ENCODE measurements at regions not wholly inside any gene's neighbourhood (a gene's known extent, or its start where the extent isn't known, plus 50 kb on each side); places are given as distances from the start of the nearest gene placed in this dataset.
"Not testable (repeated sequence)": the region's sequence is repeated elsewhere in the genome, so short reads cannot be mapped to it uniquely, and the experiment has no call there.

DNA sequence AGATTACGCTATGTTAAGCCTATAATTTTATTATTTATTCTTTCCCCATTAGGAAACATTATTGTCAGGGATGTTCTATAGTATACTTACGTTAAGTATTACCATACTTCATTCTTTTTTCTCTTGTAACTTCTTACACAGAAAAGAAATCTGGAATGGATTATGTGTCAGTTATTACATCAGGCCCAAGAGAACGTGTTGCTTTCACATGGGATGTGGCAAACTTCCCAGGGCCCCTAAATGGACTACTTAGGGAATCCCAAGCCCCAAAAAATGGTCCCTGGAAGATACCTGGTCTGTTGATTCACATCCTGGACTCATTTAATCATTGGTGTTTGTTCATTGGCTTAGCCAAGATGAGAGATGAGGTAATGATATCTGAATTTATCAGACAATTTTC lies 249.8 kb downstream of the NRIP1 start:
- WGBS, 2 donors = 76 to 77% methylated on average over 3 of the region's 3 CpGs
- no peak for DNase-seq
- Histone ChIP-seq H3K27ac (no peak overlapping the region), H3K36me3 (no peaks in the 10 kb centered on the region), H3K9me3 (no peaks in the 10 kb centered on the region), H3K4me3 (no peak overlapping the region), H3K27me3 (no peaks in the 10 kb centered on the region), H3K4me1 (no peaks in the 10 kb centered on the region)
- TF ChIP-seq, protein P1, sequence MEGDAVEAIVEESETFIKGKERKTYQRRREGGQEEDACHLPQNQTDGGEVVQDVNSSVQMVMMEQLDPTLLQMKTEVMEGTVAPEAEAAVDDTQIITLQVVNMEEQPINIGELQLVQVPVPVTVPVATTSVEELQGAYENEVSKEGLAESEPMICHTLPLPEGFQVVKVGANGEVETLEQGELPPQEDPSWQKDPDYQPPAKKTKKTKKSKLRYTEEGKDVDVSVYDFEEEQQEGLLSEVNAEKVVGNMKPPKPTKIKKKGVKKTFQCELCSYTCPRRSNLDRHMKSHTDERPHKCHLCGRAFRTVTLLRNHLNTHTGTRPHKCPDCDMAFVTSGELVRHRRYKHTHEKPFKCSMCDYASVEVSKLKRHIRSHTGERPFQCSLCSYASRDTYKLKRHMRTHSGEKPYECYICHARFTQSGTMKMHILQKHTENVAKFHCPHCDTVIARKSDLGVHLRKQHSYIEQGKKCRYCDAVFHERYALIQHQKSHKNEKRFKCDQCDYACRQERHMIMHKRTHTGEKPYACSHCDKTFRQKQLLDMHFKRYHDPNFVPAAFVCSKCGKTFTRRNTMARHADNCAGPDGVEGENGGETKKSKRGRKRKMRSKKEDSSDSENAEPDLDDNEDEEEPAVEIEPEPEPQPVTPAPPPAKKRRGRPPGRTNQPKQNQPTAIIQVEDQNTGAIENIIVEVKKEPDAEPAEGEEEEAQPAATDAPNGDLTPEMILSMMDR (IDR thresholded peaks at IDR 0.05) = no peak
- ATAC-seq = no peak
- intact Hi-C loops (cut with DNase I) = no loop called here
- no peak for FAIRE-seq

DNA sequence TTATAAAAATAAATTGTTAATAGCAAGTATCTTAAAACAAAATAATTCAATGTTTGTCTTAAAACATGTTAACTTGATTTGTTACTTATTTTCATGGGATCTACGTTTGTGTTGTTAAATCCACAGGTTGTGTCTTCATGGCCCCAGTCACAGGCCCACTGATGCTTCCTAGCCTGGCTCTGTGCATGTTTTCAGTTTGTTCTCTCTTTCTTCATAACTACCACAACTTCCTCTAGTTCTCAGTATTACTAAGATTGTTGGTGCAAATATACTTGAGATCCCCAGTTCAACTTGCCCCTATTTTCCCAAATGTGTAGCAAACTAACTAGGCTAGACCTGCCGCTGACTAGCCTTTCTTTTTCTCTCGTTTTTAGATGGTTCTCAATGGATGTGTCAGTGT lies 250.5 kb downstream of the NRIP1 start:
- ATAC-seq = no peak
- no peak for DNase-seq
- intact Hi-C loops (cut with DNase I) = no loop called here
- Histone ChIP-seq H3K4me1 (no peaks in the 10 kb centered on the region), H3K27ac (no peak overlapping the region), H3K4me3 (no peak overlapping the region), H3K27me3 (no peaks in the 10 kb centered on the region), H3K9me3 (no peaks in the 10 kb centered on the region), H3K36me3 (no peaks in the 10 kb centered on the region)
- no peak for FAIRE-seq
- WGBS, 2 donors = 70 to 73% methylated on average over 3 of the region's 3 CpGs
- TF ChIP-seq, protein P1 (IDR thresholded peaks at IDR 0.05) = no peak

DNA sequence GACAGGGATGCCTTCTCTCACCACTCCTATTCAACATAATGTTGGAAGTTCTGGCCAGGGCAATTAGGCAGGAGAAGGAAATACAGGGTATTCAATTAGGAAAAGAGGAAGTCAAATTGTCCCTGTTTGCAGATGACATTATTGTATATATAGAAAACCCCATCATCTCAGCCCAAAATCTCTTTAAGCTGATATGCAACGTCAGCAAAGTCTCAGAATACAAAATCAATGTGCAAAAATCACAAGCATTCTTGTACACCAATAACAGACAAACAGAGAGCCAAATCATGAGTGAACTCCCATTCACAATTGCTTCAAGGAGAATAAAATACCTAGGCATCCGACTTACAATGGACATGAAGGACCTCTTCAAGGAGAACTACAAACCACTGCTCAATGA lies 258.1 kb upstream of the SAMSN1 start:
- H3K27me3 ChIP-seq; H3K27ac ChIP-seq; DNase-seq; H3K4me3 ChIP-seq; H3K9me3 ChIP-seq; H3K4me1 ChIP-seq; intact Hi-C loops (cut with DNase I); H3K36me3 ChIP-seq; ATAC-seq; FAIRE-seq: not testable (repeated sequence)
- WGBS, 2 donors = 46 to 60% methylated on average over 2 of the region's 2 CpGs

DNA sequence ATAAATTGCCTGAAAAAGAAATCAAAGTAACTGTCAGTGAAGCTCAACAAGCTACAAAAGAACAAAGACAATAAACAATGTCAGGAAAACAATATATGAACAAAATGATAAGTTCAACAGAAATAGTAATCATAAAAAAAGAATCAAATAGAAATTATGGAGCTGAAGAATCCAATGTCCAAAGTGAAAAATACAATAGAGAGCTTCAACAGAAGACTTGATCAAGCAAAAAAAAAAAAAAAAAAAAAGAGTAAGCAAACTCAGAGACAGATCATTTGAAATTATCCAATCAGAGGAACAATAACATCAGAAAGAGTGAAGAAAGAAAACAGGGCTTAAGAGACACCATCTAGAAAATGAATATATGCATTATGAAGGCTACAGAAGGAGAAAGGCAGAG lies 251.4 kb upstream of the SAMSN1 start:
- DNase-seq = no peak
- intact Hi-C loops (cut with DNase I) = no loop called here
- ATAC-seq = no peak
- TF ChIP-seq, protein P1 (IDR thresholded peaks at IDR 0.05) = no peak
- H3K4me3 ChIP-seq = no peak overlapping the region
- no peak for FAIRE-seq
- H3K36me3 ChIP-seq = no peaks in the 10 kb centered on the region
- H3K27ac ChIP-seq = no peak overlapping the region
- no peaks in the 10 kb centered on the region for H3K27me3 ChIP-seq
- H3K4me1 ChIP-seq = no peaks in the 10 kb centered on the region
- H3K9me3 ChIP-seq = peaks cover 0 to 4% (median 0%) of the 10 kb centered on the region in 4 donors

DNA sequence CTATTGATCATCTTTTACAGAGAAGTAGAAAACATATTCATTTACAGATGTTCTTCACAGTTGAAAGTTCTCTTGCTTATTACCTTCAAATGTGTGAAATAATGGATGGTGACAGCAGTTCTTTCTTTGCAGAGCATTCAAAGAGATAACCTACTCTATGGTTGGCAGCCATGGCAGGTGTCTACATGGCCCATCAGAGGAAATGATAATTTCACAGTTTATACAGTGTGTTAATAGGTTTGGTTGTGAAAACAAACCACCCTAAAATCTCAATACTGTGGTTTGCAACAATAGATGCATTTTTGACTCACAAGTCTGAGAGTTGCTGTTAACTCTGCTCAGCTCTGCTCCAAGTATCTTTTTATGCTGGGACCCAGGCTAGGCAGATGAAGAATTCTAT lies 241.2 kb upstream of the SAMSN1 start:
- FAIRE-seq = no peak
- intact Hi-C loops (cut with DNase I) = no loop called here
- no peak overlapping the region for H3K27ac ChIP-seq
- DNase-seq = no peak
- no peaks in the 10 kb centered on the region for H3K4me1 ChIP-seq
- ATAC-seq = no peak
- TF ChIP-seq, protein P1 (IDR thresholded peaks at IDR 0.05) = no peak
- no peaks in the 10 kb centered on the region for H3K36me3 ChIP-seq
- H3K9me3 ChIP-seq = no peaks in the 10 kb centered on the region
- no peaks in the 10 kb centered on the region for H3K27me3 ChIP-seq
- H3K4me3 ChIP-seq = no peak overlapping the region

DNA sequence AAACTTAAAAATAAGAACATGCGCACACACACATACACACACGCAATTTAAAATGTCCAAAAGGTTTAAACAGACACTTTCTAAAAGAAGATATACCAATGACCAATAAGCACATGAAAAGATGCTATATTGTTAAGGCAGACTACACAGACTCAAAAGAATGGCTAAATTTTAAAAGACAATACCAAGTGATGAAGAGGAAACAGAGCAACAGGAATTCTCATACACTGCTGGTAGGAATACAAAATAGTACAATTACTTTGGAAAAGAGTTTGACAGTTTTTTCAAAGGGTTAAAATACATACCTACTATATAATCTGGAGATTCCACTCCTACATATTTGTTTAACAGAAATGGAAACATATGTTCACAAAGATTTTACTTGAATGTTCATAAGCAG lies 239.6 kb upstream of the SAMSN1 start:
- WGBS, 2 donors = 98% methylated on average over 2 of the region's 2 CpGs
- Histone ChIP-seq H3K4me3 (no peak overlapping the region), H3K9me3 (no peaks in the 10 kb centered on the region), H3K27ac (no peak overlapping the region), H3K4me1 (no peaks in the 10 kb centered on the region), H3K27me3 (no peaks in the 10 kb centered on the region), H3K36me3 (no peaks in the 10 kb centered on the region)
- ATAC-seq = no peak
- intact Hi-C loops (cut with DNase I) = no loop called here
- no peak for DNase-seq
- TF ChIP-seq, protein P1 (IDR thresholded peaks at IDR 0.05) = no peak
- FAIRE-seq = no peak

Measured in pancreas (tissue), 10 donors.